ENCODE measurements at regions not wholly inside any gene's neighbourhood (a gene's known extent, or its start where the extent isn't known, plus 50 kb on each side); places are given as distances from the start of the nearest gene placed in this dataset.

DNA sequence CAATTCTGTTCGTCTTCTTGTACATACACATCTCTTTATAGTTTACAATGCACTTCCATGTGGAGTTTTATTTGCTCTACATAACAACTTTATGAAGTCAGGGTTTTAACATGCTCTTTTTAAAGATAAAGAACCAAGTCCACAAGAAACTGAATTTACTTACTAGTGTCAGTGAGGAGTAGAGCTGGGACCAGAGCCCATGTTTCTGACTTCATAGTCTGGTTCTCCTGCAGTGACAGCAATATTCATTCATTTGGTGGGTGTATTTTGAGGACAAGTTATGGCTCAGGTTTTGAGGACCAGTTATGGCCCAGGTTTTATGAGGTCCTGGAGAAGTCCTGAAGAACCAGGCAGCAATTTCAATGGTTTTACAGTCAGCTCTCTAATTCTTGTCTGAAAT, 481.9 kb upstream of the TNC start:
- TF ChIP-seq CTCF (conservative IDR thresholded peaks at IDR 0.05; ENCODE audit: low read depth, low read length) = no peak
- Histone ChIP-seq H2AFZ (ENCODE audit: low read depth) (no peak overlapping the region), H3K36me3 (ENCODE audit: insufficient read depth) (no peaks in the 10 kb centered on the region), H3K27me3 (ENCODE audit: insufficient read depth, low read depth) (no peaks in the 10 kb centered on the region), H3K27ac (no peak overlapping the region), H3K79me2 (ENCODE audit: insufficient read depth, low read depth) (no peaks in the 10 kb centered on the region), H3K4me2 (no peak overlapping the region), H3K4me1 (ENCODE audit: low read depth, poor library complexity, severe bottlenecking) (no peaks in the 10 kb centered on the region), H3K4me3 (IDR thresholded peaks at IDR 0.05; ENCODE audit: insufficient read depth, low read depth, low read length) (no peak overlapping the region), H3K9ac (no peak overlapping the region), H4K20me1 (ENCODE audit: insufficient read depth) (no peaks in the 10 kb centered on the region)

- no peaks in the 10 kb centered on the region for H3K27me3 ChIP-seq (ENCODE audit: insufficient read depth, low read depth)
- H3K9ac ChIP-seq = no peak overlapping the region
- TF ChIP-seq CTCF (conservative IDR thresholded peaks at IDR 0.05; ENCODE audit: low read depth, low read length) = no peak
- no peak overlapping the region for H3K4me2 ChIP-seq
- no peak overlapping the region for H3K4me3 ChIP-seq (IDR thresholded peaks at IDR 0.05; ENCODE audit: insufficient read depth, low read depth, low read length)
- H3K79me2 ChIP-seq (ENCODE audit: insufficient read depth, low read depth) = no peaks in the 10 kb centered on the region
- no peaks in the 10 kb centered on the region for H3K4me1 ChIP-seq (ENCODE audit: low read depth, poor library complexity, severe bottlenecking)
- no peak overlapping the region for H3K27ac ChIP-seq
- H4K20me1 ChIP-seq (ENCODE audit: insufficient read depth) = no peaks in the 10 kb centered on the region
- no peak overlapping the region for H2AFZ ChIP-seq (ENCODE audit: low read depth)
- H3K36me3 ChIP-seq (ENCODE audit: insufficient read depth) = no peaks in the 10 kb centered on the region
Observed at GRCh38 chr9:115601434-115601833, 483.5 kb upstream of the TNC start.

DNA sequence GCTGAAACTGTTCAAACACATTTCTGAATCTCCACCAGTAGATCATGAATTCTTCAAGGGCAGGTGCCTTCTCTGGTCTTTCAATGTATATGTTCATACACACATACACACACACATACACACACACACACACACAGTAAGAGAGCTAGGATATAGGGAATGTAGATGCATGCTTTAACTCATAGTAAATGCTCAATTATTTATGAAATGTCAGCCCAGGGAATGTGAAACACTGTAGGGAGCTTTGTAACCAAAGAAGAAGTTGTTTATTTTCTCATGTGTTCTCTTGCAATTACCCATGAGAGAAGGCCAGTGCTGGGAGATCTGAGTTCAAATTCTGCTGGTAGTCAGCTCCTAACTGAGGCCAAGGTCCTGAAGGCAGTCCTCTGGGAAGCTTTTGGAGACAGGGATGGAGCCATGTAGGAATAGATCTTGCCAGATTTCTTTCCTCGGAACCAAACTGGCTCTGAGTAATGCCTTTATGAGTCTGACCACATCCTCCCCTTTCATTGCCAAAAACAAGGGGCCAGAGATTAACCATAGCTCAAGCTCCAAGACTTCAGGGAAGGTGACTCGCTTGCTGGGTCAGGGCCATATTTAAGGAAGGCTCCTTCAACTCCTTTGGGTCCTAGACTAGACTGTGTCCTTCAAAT, 487.0 kb upstream of the TNC start:
- Histone ChIP-seq H3K9ac (no peak overlapping the region), H2AFZ (ENCODE audit: low read depth) (no peak overlapping the region), H3K27ac (no peak overlapping the region), H3K4me2 (no peak overlapping the region), H3K36me3 (ENCODE audit: insufficient read depth) (no peaks in the 10 kb centered on the region), H3K79me2 (ENCODE audit: insufficient read depth, low read depth) (no peaks in the 10 kb centered on the region), H3K4me3 (IDR thresholded peaks at IDR 0.05; ENCODE audit: insufficient read depth, low read depth, low read length) (no peak overlapping the region), H3K27me3 (ENCODE audit: insufficient read depth, low read depth) (no peaks in the 10 kb centered on the region), H4K20me1 (ENCODE audit: insufficient read depth) (no peaks in the 10 kb centered on the region), H3K4me1 (ENCODE audit: low read depth, poor library complexity, severe bottlenecking) (no peaks in the 10 kb centered on the region)
- no peak for TF ChIP-seq CTCF (conservative IDR thresholded peaks at IDR 0.05; ENCODE audit: low read depth, low read length)

GRCh38 chr9:115606838-115607237, 488.9 kb upstream of the TNC start:
- Histone ChIP-seq H3K4me2 (no peak overlapping the region), H3K4me1 (ENCODE audit: low read depth, poor library complexity, severe bottlenecking) (no peaks in the 10 kb centered on the region), H3K27ac (no peak overlapping the region), H2AFZ (ENCODE audit: low read depth) (no peak overlapping the region), H3K27me3 (ENCODE audit: insufficient read depth, low read depth) (no peaks in the 10 kb centered on the region), H3K4me3 (IDR thresholded peaks at IDR 0.05; ENCODE audit: insufficient read depth, low read depth, low read length) (no peak overlapping the region), H3K9ac (no peak overlapping the region), H3K79me2 (ENCODE audit: insufficient read depth, low read depth) (no peaks in the 10 kb centered on the region), H3K36me3 (ENCODE audit: insufficient read depth) (no peaks in the 10 kb centered on the region), H4K20me1 (ENCODE audit: insufficient read depth) (no peaks in the 10 kb centered on the region)
- no peak for TF ChIP-seq CTCF (conservative IDR thresholded peaks at IDR 0.05; ENCODE audit: low read depth, low read length)
